HCT116 (cell line): ENCODE measurements at regions not wholly inside any gene's neighbourhood (a gene's known extent, or its start where the extent isn't known, plus 50 kb on each side); places are given as distances from the start of the nearest gene placed in this dataset.

Experiments
- CTCF ChIP-seq, 3 experiments: fragments of 200-600 bp in 1 of 3; sonication (generic) in 1 of 3; IDR thresholded peaks in 2 of 3; conservative IDR thresholded peaks in 1 of 3; 2 replicates each; pipeline ENCODE4 v1.5.1; 2012 to 2017; ENCODE audit warnings: low read depth in 2 of 3, low read length in 2 of 3, antibody characterized with exemption in 1 of 3, borderline replicate concordance in 1 of 3, control low read depth in 1 of 3, mild to moderate bottlenecking in 1 of 3, mixed read lengths in 1 of 3, mixed run types in 1 of 3, moderate library complexity in 1 of 3; ENCODE audit not compliant: insufficient read depth in 1 of 3
- EZH2phosphoT487 ChIP-seq: fragments of 200-600 bp; IDR thresholded peaks from 2 replicates; pipeline ENCODE4 v1.6.1; 2018; ENCODE audit warnings: antibody characterized with exemption, borderline replicate concordance
- FOSL1 ChIP-seq: IDR thresholded peaks from 2 replicates; pipeline ENCODE4 v1.6.1; 2012; ENCODE audit warnings: low read depth
- POLR2A ChIP-seq: IDR thresholded peaks from 2 replicates; pipeline ENCODE4 v1.7.0; 2011; ENCODE audit warnings: borderline replicate concordance; ENCODE audit not compliant: insufficient read depth, insufficient read length; ENCODE audit errors: extremely low read depth
- RAD21 ChIP-seq: IDR thresholded peaks from 2 replicates; pipeline ENCODE4 v1.6.1; 2012; ENCODE audit warnings: low read depth, mild to moderate bottlenecking
- SIN3A ChIP-seq: IDR thresholded peaks from 2 replicates; pipeline ENCODE4 v1.6.1; 2012; ENCODE audit warnings: low read depth
- SP1 ChIP-seq: IDR thresholded peaks from 2 replicates; pipeline ENCODE4 v1.6.1; 2012; ENCODE audit warnings: low read depth
- ZNF274 ChIP-seq: fragments of 200-500 bp; sonication (Bioruptor generic); IDR thresholded peaks from 2 replicates; pipeline ENCODE4 v1.6.1; 2014; ENCODE audit warnings: mild to moderate bottlenecking, low read depth, low read length, inconsistent platforms

GRCh38 chr14:99040052-99040451 lies 231.9 kb downstream of the BCL11B start:
- TF ChIP-seq CTCF (IDR thresholded peaks at IDR 0.05 in 2 of 3, conservative IDR thresholded peaks at IDR 0.05 in 1 of 3; ENCODE audit: borderline replicate concordance in 1 of 3, insufficient read depth in 1 of 3, low read depth in 2 of 3, low read length in 2 of 3), result no peak
- no peak for TF ChIP-seq RAD21
- no peak for TF ChIP-seq SP1
- no peak for TF ChIP-seq EZH2phosphoT487
- no peak for TF ChIP-seq ZNF274
- no peak for TF ChIP-seq SIN3A
- no peak for TF ChIP-seq POLR2A
- no peak for TF ChIP-seq FOSL1
